ENCODE measurements at regions not wholly inside any gene's neighbourhood (a gene's known extent, or its start where the extent isn't known, plus 50 kb on each side); places are given as distances from the start of the nearest gene placed in this dataset.

DNA sequence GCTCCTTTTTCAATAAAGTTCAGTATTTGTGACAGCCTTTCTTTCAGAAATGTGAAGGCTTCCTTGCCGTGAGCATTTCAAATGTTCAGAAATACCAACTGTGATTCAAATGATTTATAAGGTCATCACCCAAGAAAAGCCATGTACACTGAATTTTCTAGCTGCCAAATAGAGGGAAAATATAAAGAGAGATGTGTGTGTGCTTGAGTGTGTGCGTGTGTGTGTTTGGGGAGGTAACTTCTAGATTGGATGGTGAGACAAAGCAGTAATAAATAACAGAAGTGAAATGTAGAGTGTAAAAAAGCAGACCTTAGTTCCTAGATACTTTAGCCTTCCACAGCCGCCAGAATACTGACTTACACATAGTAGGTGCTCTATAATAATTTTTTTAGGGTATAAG is 577.4 kb downstream of the TBL1XR1 start:
- no peak for TF ChIP-seq EZH2 (IDR thresholded peaks at IDR 0.05; ENCODE audit: low read length)
- TF ChIP-seq, protein P1, sequence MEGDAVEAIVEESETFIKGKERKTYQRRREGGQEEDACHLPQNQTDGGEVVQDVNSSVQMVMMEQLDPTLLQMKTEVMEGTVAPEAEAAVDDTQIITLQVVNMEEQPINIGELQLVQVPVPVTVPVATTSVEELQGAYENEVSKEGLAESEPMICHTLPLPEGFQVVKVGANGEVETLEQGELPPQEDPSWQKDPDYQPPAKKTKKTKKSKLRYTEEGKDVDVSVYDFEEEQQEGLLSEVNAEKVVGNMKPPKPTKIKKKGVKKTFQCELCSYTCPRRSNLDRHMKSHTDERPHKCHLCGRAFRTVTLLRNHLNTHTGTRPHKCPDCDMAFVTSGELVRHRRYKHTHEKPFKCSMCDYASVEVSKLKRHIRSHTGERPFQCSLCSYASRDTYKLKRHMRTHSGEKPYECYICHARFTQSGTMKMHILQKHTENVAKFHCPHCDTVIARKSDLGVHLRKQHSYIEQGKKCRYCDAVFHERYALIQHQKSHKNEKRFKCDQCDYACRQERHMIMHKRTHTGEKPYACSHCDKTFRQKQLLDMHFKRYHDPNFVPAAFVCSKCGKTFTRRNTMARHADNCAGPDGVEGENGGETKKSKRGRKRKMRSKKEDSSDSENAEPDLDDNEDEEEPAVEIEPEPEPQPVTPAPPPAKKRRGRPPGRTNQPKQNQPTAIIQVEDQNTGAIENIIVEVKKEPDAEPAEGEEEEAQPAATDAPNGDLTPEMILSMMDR (optimal IDR thresholded peaks at IDR 0.05 in 1 of 3, IDR thresholded peaks at IDR 0.05 in 1 of 3, conservative IDR thresholded peaks at IDR 0.05 in 1 of 3; ENCODE audit: extremely low read depth in 1 of 3, insufficient read depth in 2 of 3, low read length in 3 of 3) = no peak
